Adrenal gland (tissue), 5 donors: ENCODE measurements at regions not wholly inside any gene's neighbourhood (a gene's known extent, or its start where the extent isn't known, plus 50 kb on each side); places are given as distances from the start of the nearest gene placed in this dataset.

Source experiments
- POLR2A ChIP-seq, 2 donors: fragments of 450-650 bp; IDR thresholded peaks; one replicate each; pipeline ENCODE4 v1.6.1; 2017; ENCODE audit warnings: antibody characterized with exemption in 2 of 2, mild to moderate bottlenecking in 2 of 2, moderate library complexity in 1 of 2
- TF ChIP-seq, protein P1 (sequence below), 6 experiments: fragments of 450-650 bp in 4 of 6; fragments of 200-600 bp in 2 of 6; sonication (generic) in 1 of 6; IDR thresholded peaks; 1 replicate in 5 of 6; 2 replicates in 1 of 6; pipeline versions ENCODE4 v1.5.1 to v1.8.0; 2016 to 2021; ENCODE audit warnings: antibody characterized with exemption in 6 of 6, mild to moderate bottlenecking in 2 of 6, moderate library complexity in 1 of 6
- donor health status: DM: no; HTN: no; CAD: no.

DNA sequence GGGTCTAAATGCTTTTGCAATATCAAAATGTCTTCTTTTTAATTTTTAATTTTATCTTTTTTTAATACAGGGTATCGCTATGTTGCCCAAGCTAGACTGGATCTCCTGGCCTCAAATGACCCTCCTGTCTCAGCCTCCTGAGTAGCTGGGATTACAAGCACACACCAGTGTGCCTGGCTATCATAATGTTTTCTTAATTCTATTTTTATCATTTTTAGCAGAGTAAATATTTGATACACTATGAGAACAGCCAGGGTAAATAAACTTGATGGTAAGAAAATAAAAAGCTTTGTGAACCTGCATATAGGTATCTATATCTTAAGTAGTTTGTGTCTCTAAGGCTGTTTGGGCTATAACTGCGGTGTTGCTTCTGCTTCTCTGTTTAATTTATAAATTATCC lies 60.4 kb downstream of the IL12A start:
- TF ChIP-seq POLR2A (IDR thresholded peaks at IDR 0.05) = no peak
- TF ChIP-seq, protein P1, sequence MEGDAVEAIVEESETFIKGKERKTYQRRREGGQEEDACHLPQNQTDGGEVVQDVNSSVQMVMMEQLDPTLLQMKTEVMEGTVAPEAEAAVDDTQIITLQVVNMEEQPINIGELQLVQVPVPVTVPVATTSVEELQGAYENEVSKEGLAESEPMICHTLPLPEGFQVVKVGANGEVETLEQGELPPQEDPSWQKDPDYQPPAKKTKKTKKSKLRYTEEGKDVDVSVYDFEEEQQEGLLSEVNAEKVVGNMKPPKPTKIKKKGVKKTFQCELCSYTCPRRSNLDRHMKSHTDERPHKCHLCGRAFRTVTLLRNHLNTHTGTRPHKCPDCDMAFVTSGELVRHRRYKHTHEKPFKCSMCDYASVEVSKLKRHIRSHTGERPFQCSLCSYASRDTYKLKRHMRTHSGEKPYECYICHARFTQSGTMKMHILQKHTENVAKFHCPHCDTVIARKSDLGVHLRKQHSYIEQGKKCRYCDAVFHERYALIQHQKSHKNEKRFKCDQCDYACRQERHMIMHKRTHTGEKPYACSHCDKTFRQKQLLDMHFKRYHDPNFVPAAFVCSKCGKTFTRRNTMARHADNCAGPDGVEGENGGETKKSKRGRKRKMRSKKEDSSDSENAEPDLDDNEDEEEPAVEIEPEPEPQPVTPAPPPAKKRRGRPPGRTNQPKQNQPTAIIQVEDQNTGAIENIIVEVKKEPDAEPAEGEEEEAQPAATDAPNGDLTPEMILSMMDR (IDR thresholded peaks at IDR 0.05) = no peak
